BLaER1 (cell line): ENCODE measurements at regions not wholly inside any gene's neighbourhood (a gene's known extent, or its start where the extent isn't known, plus 50 kb on each side); places are given as distances from the start of the nearest gene placed in this dataset.

Source experiments
- H3K27ac ChIP-seq: shearing (Covaris generic); formaldehyde crosslinking; 2 replicates; pipeline ENCODE4 v1.8.1; 2022
- H3K27me3 ChIP-seq: shearing (Covaris generic); formaldehyde crosslinking; 2 replicates; pipeline ENCODE4 v1.8.1; 2022
- H3K36me3 ChIP-seq: shearing (Covaris generic); formaldehyde crosslinking; 2 replicates; pipeline ENCODE4 v1.8.1; 2022
- H3K4me1 ChIP-seq: shearing (Covaris generic); formaldehyde crosslinking; 2 replicates; pipeline ENCODE4 v1.8.1; 2022
- H3K4me2 ChIP-seq: shearing (Covaris generic); formaldehyde crosslinking; 2 replicates; pipeline ENCODE4 v1.8.1; 2022
- H3K4me3 ChIP-seq: shearing (Covaris generic); formaldehyde crosslinking; 2 replicates; pipeline ENCODE4 v1.8.1; 2022
- H3K9ac ChIP-seq: shearing (Covaris generic); formaldehyde crosslinking; 2 replicates; pipeline ENCODE4 v1.8.1; 2022
- H3K9me3 ChIP-seq: shearing (Covaris generic); formaldehyde crosslinking; 2 replicates; pipeline ENCODE4 v1.8.1; 2022
- H4K20me1 ChIP-seq: shearing (Covaris generic); formaldehyde crosslinking; 2 replicates; pipeline ENCODE4 v1.8.1; 2022
- Cebpa-rat ChIP-seq: shearing (Covaris generic); IDR thresholded peaks from 2 replicates; pipeline ENCODE4 v1.8.1; 2022

GRCh38 chr6:113539623-113540022 lies 317.5 kb upstream of the MARCKS start:
- Histone ChIP-seq H3K9ac (no peak overlapping the region), H3K4me2 (no peak overlapping the region), H3K27ac (no peak overlapping the region), H3K4me3 (no peak overlapping the region), H3K27me3 (no peaks in the 10 kb centered on the region), H3K4me1 (no peaks in the 10 kb centered on the region), H4K20me1 (no peaks in the 10 kb centered on the region), H3K9me3 (no peaks in the 10 kb centered on the region), H3K36me3 (no peaks in the 10 kb centered on the region)
- no peak for TF ChIP-seq Cebpa-rat

DNA sequence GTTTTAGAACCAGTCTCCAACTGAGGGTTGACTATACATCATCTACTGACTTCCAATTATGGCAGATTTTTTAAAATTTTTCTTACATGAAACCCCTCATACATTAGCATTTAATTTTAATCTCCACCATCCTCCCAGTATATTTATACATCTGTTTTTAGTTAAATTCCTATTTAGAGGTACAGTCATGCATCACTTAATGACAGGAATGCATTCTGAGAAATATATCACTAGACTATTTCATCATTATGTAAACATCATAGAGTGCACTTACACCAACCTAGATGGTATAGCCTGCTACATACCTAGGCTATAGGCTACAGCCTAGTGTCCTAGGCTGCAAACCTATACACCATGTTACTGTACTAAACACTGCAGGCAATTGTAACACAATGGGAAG lies 316.7 kb upstream of the MARCKS start:
- Histone ChIP-seq H3K4me1 (no peaks in the 10 kb centered on the region), H3K36me3 (no peaks in the 10 kb centered on the region), H3K9ac (no peak overlapping the region)

GRCh38 chr6:113551168-113551567 lies 306.0 kb upstream of the MARCKS start:
- Histone ChIP-seq H4K20me1 (no peaks in the 10 kb centered on the region), H3K4me1 (no peaks in the 10 kb centered on the region), H3K9ac (no peak overlapping the region), H3K27ac (no peak overlapping the region), H3K4me3 (no peak overlapping the region), H3K27me3 (no peaks in the 10 kb centered on the region), H3K4me2 (no peak overlapping the region), H3K36me3 (no peaks in the 10 kb centered on the region), H3K9me3 (no peaks in the 10 kb centered on the region)
- TF ChIP-seq Cebpa-rat, result no peak

More for the DNA sequence above, 316.7 kb upstream of the MARCKS start:
- TF ChIP-seq Cebpa-rat, result no peak
- Histone ChIP-seq H3K4me3 (no peak overlapping the region), H3K9me3 (no peaks in the 10 kb centered on the region), H4K20me1 (no peaks in the 10 kb centered on the region), H3K27ac (no peak overlapping the region), H3K4me2 (no peak overlapping the region), H3K27me3 (no peaks in the 10 kb centered on the region)

DNA sequence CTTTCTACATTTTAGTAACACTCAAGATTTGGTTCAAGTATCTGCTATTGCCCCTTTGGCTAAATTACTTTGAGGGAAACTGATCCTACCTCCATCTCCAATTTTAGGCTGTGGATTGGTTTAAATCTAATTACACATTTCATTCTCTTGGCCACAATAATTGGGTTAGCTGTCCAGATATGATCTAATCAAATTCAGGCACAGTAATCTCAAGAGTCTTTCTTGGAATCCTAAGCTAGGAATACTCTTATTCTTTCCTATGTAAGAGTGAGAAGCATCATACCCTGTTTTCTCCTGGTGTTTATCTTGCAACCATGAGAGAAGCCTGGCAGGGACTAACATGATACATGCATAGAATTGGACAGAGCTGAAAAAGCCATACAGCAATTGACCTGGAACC lies 300.4 kb upstream of the MARCKS start:
- Histone ChIP-seq H3K9ac (no peak overlapping the region), H3K36me3 (no peaks in the 10 kb centered on the region), H3K27me3 (no peaks in the 10 kb centered on the region), H3K27ac (no peak overlapping the region), H3K9me3 (no peaks in the 10 kb centered on the region), H3K4me1 (no peaks in the 10 kb centered on the region), H3K4me2 (no peak overlapping the region), H3K4me3 (no peak overlapping the region), H4K20me1 (no peaks in the 10 kb centered on the region)
- no peak for TF ChIP-seq Cebpa-rat

- no peak for TF ChIP-seq Cebpa-rat
- H3K9ac ChIP-seq, result no peak overlapping the region
- no peaks in the 10 kb centered on the region for H3K27me3 ChIP-seq
- H3K4me1 ChIP-seq, result no peaks in the 10 kb centered on the region
- no peaks in the 10 kb centered on the region for H4K20me1 ChIP-seq
- no peaks in the 10 kb centered on the region for H3K36me3 ChIP-seq
- no peak overlapping the region for H3K27ac ChIP-seq
- H3K4me2 ChIP-seq, result no peak overlapping the region
- H3K9me3 ChIP-seq, result no peaks in the 10 kb centered on the region
- no peak overlapping the region for H3K4me3 ChIP-seq
Measured at GRCh38 chr6:113558431-113558830, 298.7 kb upstream of the MARCKS start.

DNA sequence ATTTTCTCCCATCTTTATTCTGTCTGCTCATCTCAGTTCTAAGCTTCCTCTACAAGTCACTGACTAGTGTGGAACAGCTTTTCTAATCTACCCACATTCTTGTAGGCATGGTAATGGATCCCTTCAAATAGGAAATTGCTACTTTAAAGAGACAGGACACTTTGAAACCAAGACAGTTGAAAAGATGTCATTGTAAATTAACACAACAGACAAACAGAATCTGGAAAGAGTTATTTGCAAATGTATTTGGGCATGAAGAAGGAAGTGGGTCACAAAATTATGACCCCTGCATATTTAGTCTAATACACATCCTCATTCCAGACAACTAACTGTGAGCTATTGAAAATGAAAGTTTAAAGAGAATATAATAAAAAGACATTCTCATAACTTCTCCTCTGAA lies 298.2 kb upstream of the MARCKS start:
- H3K27me3 ChIP-seq, result no peaks in the 10 kb centered on the region
- no peaks in the 10 kb centered on the region for H3K4me1 ChIP-seq
- H3K9ac ChIP-seq, result no peak overlapping the region
- no peak overlapping the region for H3K27ac ChIP-seq
- H3K4me2 ChIP-seq, result no peak overlapping the region
- H3K4me3 ChIP-seq, result no peak overlapping the region
- H4K20me1 ChIP-seq, result no peaks in the 10 kb centered on the region
- H3K9me3 ChIP-seq, result no peaks in the 10 kb centered on the region
- H3K36me3 ChIP-seq, result no peaks in the 10 kb centered on the region
- TF ChIP-seq Cebpa-rat, result no peak

GRCh38 chr6:113560376-113560775 lies 296.8 kb upstream of the MARCKS start:
- Histone ChIP-seq H3K27me3 (no peaks in the 10 kb centered on the region), H3K36me3 (no peaks in the 10 kb centered on the region), H3K4me3 (no peak overlapping the region), H3K9me3 (no peaks in the 10 kb centered on the region), H3K4me1 (peaks cover 11% of the 10 kb centered on the region), H3K4me2 (no peak overlapping the region), H3K9ac (no peak overlapping the region), H3K27ac (no peak overlapping the region), H4K20me1 (no peaks in the 10 kb centered on the region)
- no peak for TF ChIP-seq Cebpa-rat

DNA sequence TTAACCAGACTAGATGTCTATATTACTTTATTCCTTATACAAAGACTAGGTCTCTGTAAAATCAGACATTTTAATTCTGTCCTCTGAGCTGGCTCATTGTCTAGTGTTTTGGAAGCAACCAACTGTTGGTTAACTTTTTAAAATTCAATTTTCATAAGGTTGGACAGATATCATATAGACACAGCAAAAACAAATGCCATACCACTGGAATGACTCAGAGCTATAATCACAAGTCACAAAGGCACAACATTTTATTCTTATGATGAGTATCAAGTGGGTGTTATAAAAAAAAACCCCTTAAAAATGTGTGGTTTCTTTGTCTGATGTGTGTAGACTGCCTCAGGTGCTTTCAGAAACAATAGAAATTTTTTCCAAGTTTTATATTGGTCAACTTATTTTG lies 296.2 kb upstream of the MARCKS start:
- H3K4me1 ChIP-seq, result peaks cover 11% of the 10 kb centered on the region
- no peak overlapping the region for H3K4me2 ChIP-seq
- no peaks in the 10 kb centered on the region for H3K27me3 ChIP-seq
- H3K9ac ChIP-seq, result no peak overlapping the region
- no peak overlapping the region for H3K27ac ChIP-seq
- TF ChIP-seq Cebpa-rat, result no peak
- H3K36me3 ChIP-seq, result no peaks in the 10 kb centered on the region
- H4K20me1 ChIP-seq, result no peaks in the 10 kb centered on the region
- H3K9me3 ChIP-seq, result no peaks in the 10 kb centered on the region
- no peak overlapping the region for H3K4me3 ChIP-seq

DNA sequence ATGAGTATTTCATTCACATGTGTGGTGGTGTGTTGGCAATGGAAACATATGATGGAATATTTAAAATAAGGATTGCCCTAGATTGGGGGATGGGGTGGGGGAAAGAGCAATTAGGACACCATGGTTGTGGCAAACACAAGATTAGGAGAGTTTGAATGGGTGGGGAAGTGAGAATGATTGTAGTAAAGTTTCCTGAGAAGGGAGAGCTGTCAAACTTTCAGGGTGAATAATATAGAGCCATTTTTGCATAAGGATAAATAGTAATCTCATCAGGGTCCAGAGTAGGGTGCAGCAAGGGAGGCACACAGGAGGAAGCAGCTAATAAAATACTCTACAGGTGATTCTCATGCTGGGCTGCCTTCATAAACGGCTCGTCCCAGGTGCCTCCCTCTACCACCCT lies 294.9 kb upstream of the MARCKS start:
- H3K9me3 ChIP-seq, result no peaks in the 10 kb centered on the region
- H3K9ac ChIP-seq, result no peak overlapping the region
- no peak overlapping the region for H3K27ac ChIP-seq
- H3K36me3 ChIP-seq, result no peaks in the 10 kb centered on the region
- peaks cover 11% of the 10 kb centered on the region for H3K4me1 ChIP-seq
- no peaks in the 10 kb centered on the region for H4K20me1 ChIP-seq
- no peak overlapping the region for H3K4me2 ChIP-seq
- H3K27me3 ChIP-seq, result no peaks in the 10 kb centered on the region
- no peak overlapping the region for H3K4me3 ChIP-seq
- no peak for TF ChIP-seq Cebpa-rat

DNA sequence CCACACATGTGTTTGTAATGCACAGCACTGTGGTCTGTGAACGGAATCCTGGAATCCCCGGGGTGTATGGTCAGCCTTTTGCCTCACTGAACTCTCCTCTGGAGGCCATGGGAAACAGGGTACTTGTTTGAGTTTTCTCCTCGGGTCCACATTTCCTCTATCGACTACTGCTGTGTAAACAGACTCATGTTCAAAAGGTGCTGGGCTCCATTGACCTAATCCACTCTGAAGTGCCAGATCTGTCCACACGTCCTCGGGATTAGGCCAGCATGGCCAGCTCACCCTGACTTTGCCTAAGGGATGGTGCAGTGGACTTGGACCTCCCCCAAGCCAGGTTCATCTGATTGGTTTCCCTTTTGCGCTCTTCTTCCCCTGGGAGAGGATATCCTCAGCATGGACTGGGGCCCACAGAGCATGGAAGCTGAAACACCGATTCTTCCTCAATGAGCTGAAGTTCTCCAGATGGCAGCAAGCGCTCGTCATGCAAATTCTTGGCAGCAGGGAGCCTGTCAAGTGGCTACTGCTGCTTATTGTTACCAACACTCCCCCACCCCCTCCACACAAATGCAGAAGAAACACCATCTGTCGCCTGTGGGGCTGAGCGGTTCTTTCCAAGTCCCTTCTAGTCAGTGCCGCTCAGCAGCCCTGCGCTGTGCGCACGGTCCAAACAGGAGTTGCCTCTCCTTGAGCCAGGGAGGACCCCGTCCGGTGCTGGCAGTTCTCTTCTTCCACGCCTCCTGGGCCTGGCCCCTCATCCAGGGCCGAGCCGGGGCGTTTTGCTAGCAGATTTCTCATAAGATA lies 292.6 kb upstream of the MARCKS start:
- no peak overlapping the region for H3K4me3 ChIP-seq
- H3K27me3 ChIP-seq, result no peaks in the 10 kb centered on the region
- peak overlapping the region; percentile 48 for H3K4me2 ChIP-seq
- H3K9ac ChIP-seq, result no peak overlapping the region
- no peaks in the 10 kb centered on the region for H3K9me3 ChIP-seq
- peaks cover 11% of the 10 kb centered on the region for H3K4me1 ChIP-seq
- H3K36me3 ChIP-seq, result no peaks in the 10 kb centered on the region
- no peaks in the 10 kb centered on the region for H4K20me1 ChIP-seq
- no peak for TF ChIP-seq Cebpa-rat
- H3K27ac ChIP-seq, result peak overlapping the region; percentile 2; the same call in 1 of the 2 replicates

- no peak overlapping the region for H3K9ac ChIP-seq
- H3K4me1 ChIP-seq, result peaks cover 11% of the 10 kb centered on the region
- no peaks in the 10 kb centered on the region for H3K9me3 ChIP-seq
- no peaks in the 10 kb centered on the region for H4K20me1 ChIP-seq
- H3K27me3 ChIP-seq, result no peaks in the 10 kb centered on the region
- no peak overlapping the region for H3K27ac ChIP-seq
- TF ChIP-seq Cebpa-rat, result no peak
- H3K36me3 ChIP-seq, result no peaks in the 10 kb centered on the region
- no peak overlapping the region for H3K4me3 ChIP-seq
- H3K4me2 ChIP-seq, result no peak overlapping the region
Measured at GRCh38 chr6:113565306-113565705, 291.8 kb upstream of the MARCKS start.
